ENCODE measurements at regions not wholly inside any gene's neighbourhood (a gene's known extent, or its start where the extent isn't known, plus 50 kb on each side); places are given as distances from the start of the nearest gene placed in this dataset.

DNA sequence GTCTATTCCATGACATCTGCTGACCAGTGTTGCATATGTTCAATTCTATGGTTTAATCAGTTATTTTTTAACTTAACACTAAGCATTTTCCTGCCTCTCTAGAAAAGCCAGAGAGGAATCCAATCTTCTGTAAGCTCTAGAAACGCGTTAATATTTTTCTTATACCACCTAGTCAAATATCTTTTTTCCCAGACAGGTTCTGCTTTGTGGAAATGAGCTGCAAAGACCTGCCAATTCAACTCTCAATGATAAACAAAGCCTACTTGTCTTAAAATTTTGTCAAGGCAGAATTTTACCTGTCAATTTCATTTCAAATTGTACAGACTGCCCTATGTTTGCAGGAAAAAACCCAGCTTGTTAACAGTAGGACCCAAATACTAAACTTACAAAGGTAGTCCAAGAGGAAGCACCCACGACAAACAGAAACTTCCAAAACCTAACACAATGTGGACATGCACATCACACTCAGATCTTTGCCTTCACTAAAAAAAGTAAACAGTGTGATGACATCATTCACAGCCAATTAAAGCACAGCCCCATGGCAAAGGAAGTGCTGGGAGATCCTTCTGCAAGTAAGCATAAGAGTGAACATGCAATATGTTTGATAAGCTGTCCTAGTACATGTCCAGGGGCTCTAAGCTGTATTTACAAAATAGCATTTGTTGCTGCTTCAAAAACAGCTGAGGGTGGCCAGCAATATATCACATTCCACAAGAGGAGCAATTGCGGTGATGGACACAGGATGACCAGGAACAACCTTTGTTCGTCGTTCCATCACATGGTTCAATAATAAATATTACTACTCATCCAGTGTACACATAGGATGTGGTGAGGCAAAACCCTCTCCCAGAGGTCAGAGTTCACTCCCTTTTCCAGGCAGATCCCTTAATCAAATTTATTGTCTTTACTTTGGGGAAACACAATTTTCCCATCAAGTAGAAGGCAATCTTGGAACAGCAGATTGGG, 139.4 kb upstream of the TSC22D2 start:
- Histone ChIP-seq H3K27me3 (ENCODE audit: low read length) (no peaks in the 10 kb centered on the region), H3K4me3 (ENCODE audit: low read length) (peak overlapping the region; percentile 16; the same call in 1 of the 2 replicates), H3K9ac (ENCODE audit: low read length) (0 out of 2 replicates have a peak overlapping the region, but pooled peaks have one; percentile 19), H3K4me1 (ENCODE audit: insufficient read depth, low read length) (peaks cover 14% of the 10 kb centered on the region), H3K36me3 (ENCODE audit: low read depth, low read length) (no peaks in the 10 kb centered on the region), H3K27ac (ENCODE audit: low read length) (peak overlapping the region; percentile 47), H2AFZ (ENCODE audit: low read length) (peak overlapping the region; percentile 39), H4K20me1 (ENCODE audit: low read length) (no peaks in the 10 kb centered on the region), H3K9me2 (replicated peaks; ENCODE audit: low read length) (no peaks in the 10 kb centered on the region), H3K9me3 (ENCODE audit: low read length) (no peaks in the 10 kb centered on the region), H3F3A (ENCODE audit: low read length, unreplicated experiment) (no peaks in the 10 kb centered on the region), H3K4me2 (ENCODE audit: low read length) (peak overlapping the region; percentile 63), H3K79me2 (ENCODE audit: low read length) (no peaks in the 10 kb centered on the region)
- ATAC-seq = peak; percentile 92
- peak; percentile 74 for DNase-seq
- intact Hi-C loops (cut with micrococcal nuclease) = no loop called here
- no peak for TF ChIP-seq EZH2 (IDR thresholded peaks at IDR 0.05; ENCODE audit: low read length, unreplicated experiment)
- TF ChIP-seq, protein P1, sequence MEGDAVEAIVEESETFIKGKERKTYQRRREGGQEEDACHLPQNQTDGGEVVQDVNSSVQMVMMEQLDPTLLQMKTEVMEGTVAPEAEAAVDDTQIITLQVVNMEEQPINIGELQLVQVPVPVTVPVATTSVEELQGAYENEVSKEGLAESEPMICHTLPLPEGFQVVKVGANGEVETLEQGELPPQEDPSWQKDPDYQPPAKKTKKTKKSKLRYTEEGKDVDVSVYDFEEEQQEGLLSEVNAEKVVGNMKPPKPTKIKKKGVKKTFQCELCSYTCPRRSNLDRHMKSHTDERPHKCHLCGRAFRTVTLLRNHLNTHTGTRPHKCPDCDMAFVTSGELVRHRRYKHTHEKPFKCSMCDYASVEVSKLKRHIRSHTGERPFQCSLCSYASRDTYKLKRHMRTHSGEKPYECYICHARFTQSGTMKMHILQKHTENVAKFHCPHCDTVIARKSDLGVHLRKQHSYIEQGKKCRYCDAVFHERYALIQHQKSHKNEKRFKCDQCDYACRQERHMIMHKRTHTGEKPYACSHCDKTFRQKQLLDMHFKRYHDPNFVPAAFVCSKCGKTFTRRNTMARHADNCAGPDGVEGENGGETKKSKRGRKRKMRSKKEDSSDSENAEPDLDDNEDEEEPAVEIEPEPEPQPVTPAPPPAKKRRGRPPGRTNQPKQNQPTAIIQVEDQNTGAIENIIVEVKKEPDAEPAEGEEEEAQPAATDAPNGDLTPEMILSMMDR (conservative IDR thresholded peaks at IDR 0.05; ENCODE audit: low read depth, low read length) = no peak
- no peak for TF ChIP-seq EZH2phosphoT487 (IDR thresholded peaks at IDR 0.05; ENCODE audit: borderline replicate concordance, low read length)
- ChIA-PET CTCF (no interaction called here), POLR2A (ENCODE audit: unreplicated experiment) (interaction anchor here (0.6 kb wide), 1 partner anchor 498 kb away, joined by 3 read pairs; no protein-coding TSS in a partner anchor)
- BruUV-seq (replicated peaks) = no TSS peak

DNA sequence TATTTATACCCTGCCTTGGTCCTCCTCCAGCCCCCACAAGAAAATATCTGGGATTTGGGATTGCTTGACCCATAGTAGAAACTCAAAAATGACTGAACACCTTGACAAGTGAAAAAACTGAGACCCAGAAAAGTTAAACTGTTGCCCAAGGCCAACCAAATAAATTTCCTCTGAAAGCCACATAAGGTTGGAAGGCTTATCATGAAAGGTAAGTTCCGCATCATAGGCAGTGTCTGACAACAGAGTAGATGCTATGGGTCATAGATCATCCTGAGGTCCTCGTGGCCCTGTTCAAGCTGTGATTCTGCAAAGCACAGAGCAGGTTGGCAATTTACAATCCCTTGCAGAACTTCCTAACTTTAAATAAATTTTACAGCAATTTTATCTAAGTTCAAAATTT, 140.8 kb upstream of the TSC22D2 start:
- no peaks in the 10 kb centered on the region for H4K20me1 ChIP-seq (ENCODE audit: low read length)
- no peak overlapping the region for H2AFZ ChIP-seq (ENCODE audit: low read length)
- BruUV-seq (replicated peaks) = no TSS peak
- no peak overlapping the region for H3K4me2 ChIP-seq (ENCODE audit: low read length)
- TF ChIP-seq EZH2 (IDR thresholded peaks at IDR 0.05; ENCODE audit: low read length, unreplicated experiment) (no peak), EZH2phosphoT487 (IDR thresholded peaks at IDR 0.05; ENCODE audit: borderline replicate concordance, low read length) (no peak)
- TF ChIP-seq, protein P1 (conservative IDR thresholded peaks at IDR 0.05; ENCODE audit: low read depth, low read length) = no peak
- H3K27me3 ChIP-seq (ENCODE audit: low read length) = no peaks in the 10 kb centered on the region
- no peaks in the 10 kb centered on the region for H3K79me2 ChIP-seq (ENCODE audit: low read length)
- H3F3A ChIP-seq (ENCODE audit: low read length, unreplicated experiment) = no peaks in the 10 kb centered on the region
- H3K27ac ChIP-seq (ENCODE audit: low read length) = no peak overlapping the region
- intact Hi-C loops (cut with micrococcal nuclease) = no loop called here
- H3K9ac ChIP-seq (ENCODE audit: low read length) = no peak overlapping the region
- no peaks in the 10 kb centered on the region for H3K36me3 ChIP-seq (ENCODE audit: low read depth, low read length)
- H3K9me2 ChIP-seq (replicated peaks; ENCODE audit: low read length) = no peaks in the 10 kb centered on the region
- DNase-seq = no peak
- H3K9me3 ChIP-seq (ENCODE audit: low read length) = no peaks in the 10 kb centered on the region
- ATAC-seq = no peak
- H3K4me1 ChIP-seq (ENCODE audit: insufficient read depth, low read length) = peaks cover 14% of the 10 kb centered on the region
- POLR2A ChIA-PET (ENCODE audit: unreplicated experiment) = no interaction called here
- no peak overlapping the region for H3K4me3 ChIP-seq (ENCODE audit: low read length)
- CTCF ChIA-PET = no interaction called here

DNA sequence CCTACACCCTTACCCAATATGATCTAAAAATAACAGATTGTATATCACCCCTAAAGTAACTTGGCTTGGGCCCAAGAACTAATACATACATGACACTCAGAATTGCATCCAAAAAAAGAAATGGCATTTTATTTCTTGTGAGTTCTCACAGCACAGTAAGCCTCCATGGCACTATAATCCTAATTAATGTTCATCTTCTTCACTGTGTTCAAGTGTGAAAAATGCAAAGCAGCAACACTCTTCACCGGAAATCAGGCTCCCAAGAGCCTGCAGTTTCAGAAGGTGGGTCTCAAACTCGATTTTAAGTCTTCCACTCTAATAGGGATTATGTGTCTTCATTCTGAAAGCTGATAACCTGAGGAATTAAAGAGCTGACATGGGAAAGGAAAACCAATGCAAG, 142.8 kb upstream of the TSC22D2 start:
- no peak for ATAC-seq

More for the DNA sequence above, 142.8 kb upstream of the TSC22D2 start:
- Histone ChIP-seq H3F3A (ENCODE audit: low read length, unreplicated experiment) (no peaks in the 10 kb centered on the region), H3K9me3 (ENCODE audit: low read length) (no peaks in the 10 kb centered on the region), H3K4me2 (ENCODE audit: low read length) (no peak overlapping the region), H3K4me3 (ENCODE audit: low read length) (no peak overlapping the region), H3K9ac (ENCODE audit: low read length) (no peak overlapping the region), H3K36me3 (ENCODE audit: low read depth, low read length) (no peaks in the 10 kb centered on the region), H3K9me2 (replicated peaks; ENCODE audit: low read length) (no peaks in the 10 kb centered on the region), H2AFZ (ENCODE audit: low read length) (no peak overlapping the region), H3K27me3 (ENCODE audit: low read length) (no peaks in the 10 kb centered on the region), H3K79me2 (ENCODE audit: low read length) (no peaks in the 10 kb centered on the region), H4K20me1 (ENCODE audit: low read length) (no peaks in the 10 kb centered on the region), H3K4me1 (ENCODE audit: insufficient read depth, low read length) (peaks cover 14% of the 10 kb centered on the region), H3K27ac (ENCODE audit: low read length) (no peak overlapping the region)
- POLR2A ChIA-PET (ENCODE audit: unreplicated experiment) = no interaction called here
- TF ChIP-seq, protein P1 (conservative IDR thresholded peaks at IDR 0.05; ENCODE audit: low read depth, low read length) = no peak
- TF ChIP-seq EZH2 (IDR thresholded peaks at IDR 0.05; ENCODE audit: low read length, unreplicated experiment) = no peak
- CTCF ChIA-PET = no interaction called here
- no TSS peak for BruUV-seq (replicated peaks)
- intact Hi-C loops (cut with micrococcal nuclease) = no loop called here
- DNase-seq = no peak
